ENCODE measurements at regions not wholly inside any gene's neighbourhood (a gene's known extent, or its start where the extent isn't known, plus 50 kb on each side); places are given as distances from the start of the nearest gene placed in this dataset.

GRCh38 chr14:71203306-71203705 is 296.0 kb downstream of the PCNX1 start:
- TF ChIP-seq FOXP2 (optimal IDR thresholded peaks at IDR 0.05; ENCODE audit: borderline replicate concordance, extremely low read depth, extremely low read length, insufficient read depth) (no peak), TAF1 (IDR thresholded peaks at IDR 0.05; ENCODE audit: borderline replicate concordance, insufficient read depth, low read length) (no peak), SIN3A (IDR thresholded peaks at IDR 0.05; ENCODE audit: borderline replicate concordance, insufficient read depth, low read length) (no peak), POLR2AphosphoS5 (IDR thresholded peaks at IDR 0.05; ENCODE audit: low read depth, low read length) (no peak)
- TF ChIP-seq, protein P1, sequence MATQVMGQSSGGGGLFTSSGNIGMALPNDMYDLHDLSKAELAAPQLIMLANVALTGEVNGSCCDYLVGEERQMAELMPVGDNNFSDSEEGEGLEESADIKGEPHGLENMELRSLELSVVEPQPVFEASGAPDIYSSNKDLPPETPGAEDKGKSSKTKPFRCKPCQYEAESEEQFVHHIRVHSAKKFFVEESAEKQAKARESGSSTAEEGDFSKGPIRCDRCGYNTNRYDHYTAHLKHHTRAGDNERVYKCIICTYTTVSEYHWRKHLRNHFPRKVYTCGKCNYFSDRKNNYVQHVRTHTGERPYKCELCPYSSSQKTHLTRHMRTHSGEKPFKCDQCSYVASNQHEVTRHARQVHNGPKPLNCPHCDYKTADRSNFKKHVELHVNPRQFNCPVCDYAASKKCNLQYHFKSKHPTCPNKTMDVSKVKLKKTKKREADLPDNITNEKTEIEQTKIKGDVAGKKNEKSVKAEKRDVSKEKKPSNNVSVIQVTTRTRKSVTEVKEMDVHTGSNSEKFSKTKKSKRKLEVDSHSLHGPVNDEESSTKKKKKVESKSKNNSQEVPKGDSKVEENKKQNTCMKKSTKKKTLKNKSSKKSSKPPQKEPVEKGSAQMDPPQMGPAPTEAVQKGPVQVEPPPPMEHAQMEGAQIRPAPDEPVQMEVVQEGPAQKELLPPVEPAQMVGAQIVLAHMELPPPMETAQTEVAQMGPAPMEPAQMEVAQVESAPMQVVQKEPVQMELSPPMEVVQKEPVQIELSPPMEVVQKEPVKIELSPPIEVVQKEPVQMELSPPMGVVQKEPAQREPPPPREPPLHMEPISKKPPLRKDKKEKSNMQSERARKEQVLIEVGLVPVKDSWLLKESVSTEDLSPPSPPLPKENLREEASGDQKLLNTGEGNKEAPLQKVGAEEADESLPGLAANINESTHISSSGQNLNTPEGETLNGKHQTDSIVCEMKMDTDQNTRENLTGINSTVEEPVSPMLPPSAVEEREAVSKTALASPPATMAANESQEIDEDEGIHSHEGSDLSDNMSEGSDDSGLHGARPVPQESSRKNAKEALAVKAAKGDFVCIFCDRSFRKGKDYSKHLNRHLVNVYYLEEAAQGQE (IDR thresholded peaks at IDR 0.05; ENCODE audit: insufficient read depth in 1 of 2, low read depth in 2 of 2, low read length in 2 of 2) = no peak

DNA sequence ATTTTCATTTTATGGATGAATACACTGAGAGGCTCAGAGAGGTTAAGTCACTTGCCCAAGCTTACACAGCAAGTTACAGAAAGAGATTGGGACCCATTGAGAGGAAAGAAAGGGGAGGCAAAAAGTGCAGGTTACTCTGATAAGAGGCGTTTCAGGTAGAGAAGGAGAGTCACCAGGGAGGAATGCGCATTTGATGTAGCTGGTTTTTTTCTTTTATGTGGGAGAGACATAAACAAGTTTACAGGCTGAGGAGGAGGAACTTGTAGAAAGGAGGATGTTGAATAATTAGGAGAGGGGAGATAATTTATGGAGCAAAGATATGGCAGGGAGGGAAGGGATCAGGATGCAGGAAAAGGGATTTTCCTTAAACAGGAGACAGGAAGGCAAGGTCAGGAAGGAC is 297.0 kb downstream of the PCNX1 start:
- TF ChIP-seq, protein P1 (IDR thresholded peaks at IDR 0.05; ENCODE audit: insufficient read depth in 1 of 2, low read depth in 2 of 2, low read length in 2 of 2) = no peak
- TF ChIP-seq POLR2AphosphoS5 (IDR thresholded peaks at IDR 0.05; ENCODE audit: low read depth, low read length) (no peak), TAF1 (IDR thresholded peaks at IDR 0.05; ENCODE audit: borderline replicate concordance, insufficient read depth, low read length) (no peak), SIN3A (IDR thresholded peaks at IDR 0.05; ENCODE audit: borderline replicate concordance, insufficient read depth, low read length) (no peak), FOXP2 (optimal IDR thresholded peaks at IDR 0.05; ENCODE audit: borderline replicate concordance, extremely low read depth, extremely low read length, insufficient read depth) (no peak)

DNA sequence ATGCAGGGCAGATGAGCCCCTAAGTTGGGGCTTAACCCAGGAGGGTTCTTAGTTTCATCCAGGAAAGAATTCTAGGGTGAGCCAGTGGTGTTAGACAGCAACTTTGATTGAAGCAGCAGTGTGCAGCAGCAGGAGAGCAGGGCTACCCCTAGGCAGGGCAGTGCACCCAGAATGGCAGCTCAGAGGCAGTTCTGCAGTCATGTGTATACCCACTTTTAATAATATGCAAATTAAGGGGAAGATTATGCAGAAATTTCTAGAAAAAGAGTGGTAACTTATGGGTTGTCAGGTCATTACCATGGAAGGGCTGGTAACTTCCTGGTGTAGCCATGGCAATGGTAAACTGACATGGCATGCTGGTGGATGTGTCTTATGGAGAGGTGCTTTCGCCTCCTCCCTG is 297.5 kb downstream of the PCNX1 start:
- TF ChIP-seq, protein P1 (IDR thresholded peaks at IDR 0.05; ENCODE audit: insufficient read depth in 1 of 2, low read depth in 2 of 2, low read length in 2 of 2) = no peak
- TF ChIP-seq FOXP2 (optimal IDR thresholded peaks at IDR 0.05; ENCODE audit: borderline replicate concordance, extremely low read depth, extremely low read length, insufficient read depth) (no peak), TAF1 (IDR thresholded peaks at IDR 0.05; ENCODE audit: borderline replicate concordance, insufficient read depth, low read length) (no peak), SIN3A (IDR thresholded peaks at IDR 0.05; ENCODE audit: borderline replicate concordance, insufficient read depth, low read length) (no peak), POLR2AphosphoS5 (IDR thresholded peaks at IDR 0.05; ENCODE audit: low read depth, low read length) (no peak)

DNA sequence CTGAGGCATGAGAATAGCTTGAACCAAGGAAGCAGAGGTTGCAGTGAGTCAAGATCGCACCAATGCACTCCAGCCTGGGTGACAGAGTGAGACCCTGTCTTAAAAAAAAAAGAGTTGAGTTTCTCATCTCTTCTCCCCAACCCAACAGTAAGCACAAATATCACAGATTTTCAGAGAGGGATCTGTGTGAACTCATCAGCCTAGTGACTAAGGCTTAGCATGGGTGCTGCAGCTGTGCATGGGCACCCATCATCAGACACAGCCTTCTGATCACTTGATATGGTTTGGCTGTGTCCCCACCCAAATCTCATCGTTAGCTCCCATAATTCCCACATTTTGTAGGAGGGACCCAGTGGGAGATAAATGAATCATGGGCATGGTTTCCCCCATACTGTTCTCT is 298.9 kb downstream of the PCNX1 start:
- TF ChIP-seq POLR2AphosphoS5 (IDR thresholded peaks at IDR 0.05; ENCODE audit: low read depth, low read length) (no peak), TAF1 (IDR thresholded peaks at IDR 0.05; ENCODE audit: borderline replicate concordance, insufficient read depth, low read length) (no peak), SIN3A (IDR thresholded peaks at IDR 0.05; ENCODE audit: borderline replicate concordance, insufficient read depth, low read length) (no peak), FOXP2 (optimal IDR thresholded peaks at IDR 0.05; ENCODE audit: borderline replicate concordance, extremely low read depth, extremely low read length, insufficient read depth) (no peak)
- TF ChIP-seq, protein P1 (IDR thresholded peaks at IDR 0.05; ENCODE audit: insufficient read depth in 1 of 2, low read depth in 2 of 2, low read length in 2 of 2) = no peak
